ENCODE measurements at regions not wholly inside any gene's neighbourhood (a gene's known extent, or its start where the extent isn't known, plus 50 kb on each side); places are given as distances from the start of the nearest gene placed in this dataset.

DNA sequence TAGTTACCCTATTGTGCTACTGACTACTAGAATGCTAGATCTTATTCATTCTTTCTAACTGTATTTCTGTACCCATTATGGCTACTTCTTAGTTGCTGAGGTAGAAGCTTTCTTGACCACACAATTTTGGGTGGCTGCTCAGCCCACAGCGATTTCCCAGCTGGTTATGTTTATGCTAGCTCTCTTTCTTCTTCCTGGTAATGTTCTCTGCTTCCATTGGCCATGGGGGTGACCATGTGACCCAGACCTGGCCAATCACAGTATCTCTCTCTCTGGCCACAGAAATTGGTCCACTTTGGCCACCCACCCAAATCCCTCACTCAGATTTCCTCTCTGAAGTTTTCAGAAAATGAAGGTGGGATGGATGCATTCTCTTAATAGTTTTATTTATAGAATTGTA is 427.9 kb upstream of the CLINT1 start:
- no peak overlapping the region for H3K27ac Mint-ChIP-seq (ENCODE audit: unreplicated experiment)
- H3K9me3 Mint-ChIP-seq (ENCODE audit: low read depth): no peaks in the 10 kb centered on the region
- H3K4me1 Mint-ChIP-seq (ENCODE audit: low read depth): peaks cover 49% of the 10 kb centered on the region
- H3K4me3 Mint-ChIP-seq (ENCODE audit: unreplicated experiment): no peak overlapping the region
- no peaks in the 10 kb centered on the region for H3K36me3 Mint-ChIP-seq (ENCODE audit: low read depth)
- no peak for DNase-seq (ENCODE audit: low spot score)
- no peaks in the 10 kb centered on the region for H3K27me3 Mint-ChIP-seq (ENCODE audit: low read depth)
- TF ChIP-seq, protein P1, sequence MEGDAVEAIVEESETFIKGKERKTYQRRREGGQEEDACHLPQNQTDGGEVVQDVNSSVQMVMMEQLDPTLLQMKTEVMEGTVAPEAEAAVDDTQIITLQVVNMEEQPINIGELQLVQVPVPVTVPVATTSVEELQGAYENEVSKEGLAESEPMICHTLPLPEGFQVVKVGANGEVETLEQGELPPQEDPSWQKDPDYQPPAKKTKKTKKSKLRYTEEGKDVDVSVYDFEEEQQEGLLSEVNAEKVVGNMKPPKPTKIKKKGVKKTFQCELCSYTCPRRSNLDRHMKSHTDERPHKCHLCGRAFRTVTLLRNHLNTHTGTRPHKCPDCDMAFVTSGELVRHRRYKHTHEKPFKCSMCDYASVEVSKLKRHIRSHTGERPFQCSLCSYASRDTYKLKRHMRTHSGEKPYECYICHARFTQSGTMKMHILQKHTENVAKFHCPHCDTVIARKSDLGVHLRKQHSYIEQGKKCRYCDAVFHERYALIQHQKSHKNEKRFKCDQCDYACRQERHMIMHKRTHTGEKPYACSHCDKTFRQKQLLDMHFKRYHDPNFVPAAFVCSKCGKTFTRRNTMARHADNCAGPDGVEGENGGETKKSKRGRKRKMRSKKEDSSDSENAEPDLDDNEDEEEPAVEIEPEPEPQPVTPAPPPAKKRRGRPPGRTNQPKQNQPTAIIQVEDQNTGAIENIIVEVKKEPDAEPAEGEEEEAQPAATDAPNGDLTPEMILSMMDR (IDR thresholded peaks at IDR 0.05): no peak

DNA sequence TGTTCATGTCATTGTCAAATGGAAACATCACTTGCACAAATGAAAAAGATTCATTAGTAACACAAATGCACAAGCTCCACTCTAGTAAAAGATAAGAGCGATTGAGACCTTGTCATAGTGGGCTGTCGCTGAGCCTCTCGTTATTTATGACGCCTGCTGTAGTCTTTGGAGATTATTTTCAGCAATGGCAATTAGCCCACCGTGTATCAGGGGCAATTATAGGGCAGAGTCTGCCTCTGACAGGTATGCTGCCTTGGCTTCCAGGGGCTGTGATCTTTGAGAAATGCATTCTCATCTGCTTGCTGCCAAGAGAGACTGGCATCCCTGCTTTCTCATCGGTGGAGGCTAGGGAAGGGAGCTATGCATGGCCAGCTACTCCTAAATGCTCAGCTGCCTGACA is 426.8 kb upstream of the CLINT1 start:
- DNase-seq (ENCODE audit: low spot score): no peak
- H3K36me3 Mint-ChIP-seq (ENCODE audit: low read depth): no peaks in the 10 kb centered on the region
- peaks cover 49% of the 10 kb centered on the region for H3K4me1 Mint-ChIP-seq (ENCODE audit: low read depth)
- no peak overlapping the region for H3K27ac Mint-ChIP-seq (ENCODE audit: unreplicated experiment)
- H3K9me3 Mint-ChIP-seq (ENCODE audit: low read depth): peaks cover 6% of the 10 kb centered on the region
- H3K4me3 Mint-ChIP-seq (ENCODE audit: unreplicated experiment): no peak overlapping the region
- TF ChIP-seq, protein P1 (IDR thresholded peaks at IDR 0.05): no peak
- no peaks in the 10 kb centered on the region for H3K27me3 Mint-ChIP-seq (ENCODE audit: low read depth)

DNA sequence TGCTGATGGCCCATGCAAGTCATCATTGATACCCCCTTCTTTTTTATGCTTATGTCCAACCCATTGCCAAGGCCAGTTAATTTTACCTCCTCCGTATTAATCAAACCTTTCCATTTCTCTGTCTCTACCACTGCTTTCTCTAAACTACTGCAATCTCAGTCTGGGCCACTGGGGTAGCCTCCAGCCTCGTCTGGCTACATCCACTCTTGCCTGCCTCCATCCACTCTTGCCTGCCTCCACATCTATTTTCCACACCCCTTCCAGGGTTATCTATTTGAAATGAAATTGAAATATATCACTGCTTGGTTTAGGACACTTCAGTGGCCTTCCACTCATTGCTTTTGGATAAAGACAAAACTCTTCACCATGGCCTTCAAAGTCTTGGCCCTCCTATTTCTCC is 425.3 kb upstream of the CLINT1 start:
- Mint-ChIP-seq H3K27me3 (ENCODE audit: low read depth) (no peaks in the 10 kb centered on the region), H3K27ac (ENCODE audit: unreplicated experiment) (no peak overlapping the region), H3K4me1 (ENCODE audit: low read depth) (peaks cover 47% of the 10 kb centered on the region), H3K36me3 (ENCODE audit: low read depth) (peaks cover 2% of the 10 kb centered on the region), H3K4me3 (ENCODE audit: unreplicated experiment) (no peak overlapping the region), H3K9me3 (ENCODE audit: low read depth) (peaks cover 6% of the 10 kb centered on the region)
- no peak for DNase-seq (ENCODE audit: low spot score)
- TF ChIP-seq, protein P1 (IDR thresholded peaks at IDR 0.05): peak; percentile 22

DNA sequence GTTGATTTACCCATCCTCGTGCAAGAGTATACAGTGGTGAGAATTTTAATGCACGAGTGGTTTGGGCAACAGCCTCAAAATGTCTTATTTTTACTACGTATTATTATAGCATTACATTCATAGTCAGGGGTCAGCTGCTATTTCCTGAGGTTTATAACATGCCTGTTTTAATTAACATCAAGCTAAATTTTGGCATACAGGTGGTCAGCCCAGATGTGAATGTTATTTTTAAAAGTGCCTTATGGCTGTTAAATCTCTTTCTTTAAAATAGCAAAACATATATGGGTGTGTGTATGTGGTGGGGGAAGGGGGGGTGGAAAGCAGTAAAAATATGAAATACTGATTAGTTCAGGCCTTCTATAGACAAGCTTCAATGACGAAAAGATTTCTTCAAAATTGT is 424.5 kb upstream of the CLINT1 start:
- no peak for DNase-seq (ENCODE audit: low spot score)
- H3K27ac Mint-ChIP-seq (ENCODE audit: unreplicated experiment): no peak overlapping the region
- peaks cover 2% of the 10 kb centered on the region for H3K36me3 Mint-ChIP-seq (ENCODE audit: low read depth)
- peaks cover 39% of the 10 kb centered on the region for H3K4me1 Mint-ChIP-seq (ENCODE audit: low read depth)
- peaks cover 6% of the 10 kb centered on the region for H3K9me3 Mint-ChIP-seq (ENCODE audit: low read depth)
- H3K4me3 Mint-ChIP-seq (ENCODE audit: unreplicated experiment): no peak overlapping the region
- TF ChIP-seq, protein P1 (IDR thresholded peaks at IDR 0.05): no peak
- H3K27me3 Mint-ChIP-seq (ENCODE audit: low read depth): no peaks in the 10 kb centered on the region

DNA sequence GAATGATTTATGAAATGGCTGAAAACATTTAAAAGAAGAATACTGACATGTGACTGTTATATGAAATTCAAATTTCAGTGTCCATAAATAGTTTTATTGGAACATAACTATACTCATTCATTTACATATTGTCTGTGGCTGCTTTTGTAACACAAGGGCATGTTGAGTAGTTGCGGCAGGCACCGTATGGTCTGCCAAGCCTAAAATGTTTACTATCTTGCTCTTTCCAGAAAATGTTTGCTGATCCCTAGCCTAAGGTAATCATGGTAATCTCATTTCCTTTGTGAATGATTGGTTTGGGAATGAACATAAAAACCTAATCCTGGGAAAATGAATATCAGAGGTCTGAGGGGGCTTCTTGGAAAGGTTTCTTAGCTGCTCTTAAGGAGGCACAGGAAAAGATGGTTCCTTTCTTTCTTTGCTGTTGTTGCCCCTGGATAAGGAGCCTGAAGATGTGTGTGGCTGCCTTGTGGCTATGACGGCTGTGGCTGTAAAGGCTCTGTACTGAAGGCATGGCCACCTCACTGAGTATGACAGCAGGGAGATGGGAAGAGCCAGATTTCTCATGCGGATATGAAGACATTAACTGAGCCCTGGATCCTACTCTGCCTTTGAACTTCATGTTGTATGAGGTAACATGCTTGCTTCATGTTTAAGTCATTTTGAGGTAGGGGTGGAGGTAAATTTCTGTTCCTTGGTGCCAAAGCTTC is 419.4 kb upstream of the CLINT1 start:
- Mint-ChIP-seq H3K9me3 (ENCODE audit: low read depth) (peaks cover 6% of the 10 kb centered on the region), H3K27me3 (ENCODE audit: low read depth) (peaks cover 2% of the 10 kb centered on the region), H3K4me1 (ENCODE audit: low read depth) (peaks cover 10% of the 10 kb centered on the region), H3K4me3 (ENCODE audit: unreplicated experiment) (no peak overlapping the region), H3K36me3 (ENCODE audit: low read depth) (peaks cover 2% of the 10 kb centered on the region), H3K27ac (ENCODE audit: unreplicated experiment) (no peak overlapping the region)
- no peak for DNase-seq (ENCODE audit: low spot score)
- TF ChIP-seq, protein P1 (IDR thresholded peaks at IDR 0.05): no peak
